ENCODE measurements at regions not wholly inside any gene's neighbourhood (a gene's known extent, or its start where the extent isn't known, plus 50 kb on each side); places are given as distances from the start of the nearest gene placed in this dataset.
"Not testable (repeated sequence)": the region's sequence is repeated elsewhere in the genome, so short reads cannot be mapped to it uniquely, and the experiment has no call there.

GRCh38 chr16:23013484-23013883 lies 135.8 kb downstream of the USP31 start:
- DNase-seq (ENCODE audit: low spot score), result no peak
- in situ Hi-C loops (cut with MboI; ENCODE audit: low pct_unique_long_range_greater_than_20kb, low sequenced_read_pairs, unreplicated experiment), result no loop called here
- no peak for TF ChIP-seq CTCF (IDR thresholded peaks at IDR 0.05; ENCODE audit: extremely low read depth, insufficient read depth, missing control alignments)

- TF ChIP-seq CTCF (IDR thresholded peaks at IDR 0.05; ENCODE audit: extremely low read depth, insufficient read depth, missing control alignments), result no peak
- no peak for DNase-seq (ENCODE audit: low spot score)
- in situ Hi-C loops (cut with MboI; ENCODE audit: low pct_unique_long_range_greater_than_20kb, low sequenced_read_pairs, unreplicated experiment), result no loop called here
Measured at GRCh38 chr16:23009075-23009474, 140.2 kb downstream of the USP31 start.

GRCh38 chr16:23008041-23008440 lies 141.2 kb downstream of the USP31 start:
- TF ChIP-seq CTCF (IDR thresholded peaks at IDR 0.05; ENCODE audit: extremely low read depth, insufficient read depth, missing control alignments), result no peak
- in situ Hi-C loops (cut with MboI; ENCODE audit: low pct_unique_long_range_greater_than_20kb, low sequenced_read_pairs, unreplicated experiment), result no loop called here

GRCh38 chr16:23006380-23006779 lies 142.9 kb downstream of the USP31 start:
- DNase-seq (ENCODE audit: low spot score), result no peak
- no peak for TF ChIP-seq CTCF (IDR thresholded peaks at IDR 0.05; ENCODE audit: extremely low read depth, insufficient read depth, missing control alignments)
- in situ Hi-C loops (cut with MboI; ENCODE audit: low pct_unique_long_range_greater_than_20kb, low sequenced_read_pairs, unreplicated experiment), result no loop called here

More at GRCh38 chr16:23008041-23008440, 141.2 kb downstream of the USP31 start:
- DNase-seq (ENCODE audit: low spot score), result no peak

- no peak for TF ChIP-seq CTCF (IDR thresholded peaks at IDR 0.05; ENCODE audit: extremely low read depth, insufficient read depth, missing control alignments)
- DNase-seq (ENCODE audit: low spot score), result no peak
Measured at GRCh38 chr16:23005951-23006350, 143.3 kb downstream of the USP31 start.

GRCh38 chr16:22989598-22989997 lies 159.7 kb downstream of the USP31 start:
- no peak for DNase-seq (ENCODE audit: low spot score)
- in situ Hi-C loops (cut with MboI; ENCODE audit: low pct_unique_long_range_greater_than_20kb, low sequenced_read_pairs, unreplicated experiment), result no loop called here
- TF ChIP-seq CTCF (IDR thresholded peaks at IDR 0.05; ENCODE audit: extremely low read depth, insufficient read depth, missing control alignments), result no peak

More at GRCh38 chr16:23005951-23006350, 143.3 kb downstream of the USP31 start:
- in situ Hi-C loops (cut with MboI; ENCODE audit: low pct_unique_long_range_greater_than_20kb, low sequenced_read_pairs, unreplicated experiment), result no loop called here

- in situ Hi-C loops (cut with MboI; ENCODE audit: low pct_unique_long_range_greater_than_20kb, low sequenced_read_pairs, unreplicated experiment), result no loop called here
- no peak for TF ChIP-seq CTCF (IDR thresholded peaks at IDR 0.05; ENCODE audit: extremely low read depth, insufficient read depth, missing control alignments)
- DNase-seq (ENCODE audit: low spot score), result no peak
Measured at GRCh38 chr16:22983614-22984013, 165.6 kb downstream of the USP31 start.

- DNase-seq (ENCODE audit: low spot score); in situ Hi-C loops (cut with MboI; ENCODE audit: low pct_unique_long_range_greater_than_20kb, low sequenced_read_pairs, unreplicated experiment): not testable (repeated sequence)
Measured at GRCh38 chr16:22980514-22980913, 166.6 kb downstream of the HS3ST2 start.

Measured in GM13977 (cell line).